HCT116 (cell line): ENCODE measurements at regions not wholly inside any gene's neighbourhood (a gene's known extent, or its start where the extent isn't known, plus 50 kb on each side); places are given as distances from the start of the nearest gene placed in this dataset.

Experiments
- ATAC-seq: fragments of 200-7000 bp; cut with Tn5 transposase; 2 replicates; pipeline ENCODE4 v1.9.1; 2020; ENCODE audit warnings: mild to moderate bottlenecking, moderate library complexity
- BruUV-seq: library from RNA; stranded (reverse); fragments of 400-500 nt; replicated peaks from 2 replicates; lab custom pipeline; 2021; lab: Mats Ljungman, UMichigan
- CTCF ChIA-PET: fragments of 300-600 bp; sonication (Branson Sonifier 250); formaldehyde crosslinking; loops from one replicate; lab custom pipeline; 2021; ENCODE audit warnings: antibody characterized with exemption; lab: Charles Lee
- POLR2A ChIA-PET: fragments of 300-600, 350-600 bp; sonication (Branson Sonifier 250); formaldehyde crosslinking; loops from one replicate; lab custom pipeline; 2021; ENCODE audit warnings: antibody characterized with exemption; lab: Charles Lee
- RAD21 ChIA-PET, 2 experiments: fragments of 300-600 bp; sonication (Branson Sonifier 250); formaldehyde crosslinking; loops; one replicate each; lab custom pipeline; 2023; ENCODE audit warnings: low total read pairs in 2 of 2; ENCODE audit not compliant: uncharacterized antibody in 2 of 2, unreplicated experiment in 2 of 2, low non-redundant PET in 1 of 2; lab: Charles Lee
- DNase-seq: peaks from one replicate; pipeline ENCODE4 v3.0.0-alpha.2; 2010; ENCODE audit warnings: low read depth, low spot score
- H2AFZ ChIP-seq: fragments of 200-600 bp; shearing (Covaris generic), sonication (generic); 2 replicates; pipeline ENCODE4 v1.6.1; 2017; ENCODE audit warnings: low read depth, mixed run types, mixed read lengths, antibody characterized with exemption, low read length; ENCODE audit not compliant: poor library complexity, severe bottlenecking
- H3K27ac ChIP-seq: 2 replicates; pipeline ENCODE4 v1.5.1; 2012; ENCODE audit warnings: low read depth, low read length
- H3K27me3 ChIP-seq: fragments of 200-600 bp; sonication (generic); 2 replicates; pipeline ENCODE4 v1.6.1; 2016; ENCODE audit warnings: mixed run types, low read length, mixed read lengths; ENCODE audit not compliant: insufficient read depth
- H3K36me3 ChIP-seq, 2 experiments: fragments of 200-500 bp in 1 of 2; fragments of 200-600 bp in 1 of 2; sonication (Bioruptor generic) in 1 of 2; sonication (generic) in 1 of 2; 2 replicates each; pipeline versions ENCODE4 v1.5.1 to v1.6.1; 2014 to 2016; ENCODE audit warnings: low read length in 2 of 2, inconsistent platforms in 1 of 2, mixed read lengths in 1 of 2, mixed run types in 1 of 2; ENCODE audit not compliant: insufficient read depth in 2 of 2, control insufficient read depth in 1 of 2
- H3K4me1 ChIP-seq, 2 experiments: fragments of 200-600 bp in 1 of 2; sonication (generic) in 1 of 2; 2 replicates each; pipeline versions ENCODE4 v1.5.1 to v1.6.1; 2012 to 2017; ENCODE audit warnings: low read length in 2 of 2, inconsistent platforms in 1 of 2, mild to moderate bottlenecking in 1 of 2, mixed read lengths in 1 of 2, mixed run types in 1 of 2, moderate library complexity in 1 of 2; ENCODE audit not compliant: insufficient read depth in 2 of 2, control insufficient read depth in 1 of 2
- H3K4me2 ChIP-seq: fragments of 200-600 bp; sonication (generic); 2 replicates; pipeline ENCODE4 v1.6.1; 2017; ENCODE audit warnings: mixed run types, low read length, mixed read lengths
- H3K4me3 ChIP-seq, 2 experiments: fragments of 200-600 bp in 1 of 2; sonication (generic) in 1 of 2; replicated peaks in 1 of 2; 2 replicates each; pipeline ENCODE4 v1.5.1; 2011 to 2016; ENCODE audit warnings: low read length in 2 of 2, control low read depth in 1 of 2, low read depth in 1 of 2, mild to moderate bottlenecking in 1 of 2, mixed read lengths in 1 of 2, mixed run types in 1 of 2
- H3K79me2 ChIP-seq: fragments of 200-600 bp; sonication (generic); 2 replicates; pipeline ENCODE4 v1.6.1; 2017; ENCODE audit warnings: mild to moderate bottlenecking, mixed run types, low read length, moderate library complexity, mixed read lengths; ENCODE audit not compliant: insufficient read depth
- H3K9ac ChIP-seq: fragments of 200-600 bp; sonication (generic); 2 replicates; pipeline ENCODE4 v1.6.1; 2016; ENCODE audit warnings: low read length, mixed read lengths
- H3K9me2 ChIP-seq: fragments of 200-600 bp; sonication (generic), shearing (Covaris generic); 2 replicates; pipeline ENCODE4 v1.6.1; 2017; ENCODE audit warnings: mixed run types, mild to moderate bottlenecking, moderate library complexity; ENCODE audit not compliant: insufficient read depth
- H3K9me3 ChIP-seq, 2 experiments: fragments of 200-500 bp in 1 of 2; fragments of 200-600 bp in 1 of 2; sonication (Bioruptor generic) in 1 of 2; sonication (generic) in 1 of 2; 2 replicates each; pipeline ENCODE4 v1.6.1; 2014 to 2017; ENCODE audit warnings: low read length in 2 of 2, mixed read lengths in 2 of 2, inconsistent platforms in 1 of 2, low read depth in 1 of 2, mild to moderate bottlenecking in 1 of 2, mixed run types in 1 of 2, moderate library complexity in 1 of 2; ENCODE audit not compliant: control insufficient read depth in 1 of 2, insufficient read depth in 1 of 2
- H4K20me1 ChIP-seq: fragments of 200-600 bp; sonication (generic), shearing (Covaris generic); 2 replicates; pipeline ENCODE4 v1.6.1; 2017; ENCODE audit warnings: mixed run types, mild to moderate bottlenecking, moderate library complexity; ENCODE audit not compliant: insufficient read depth
- EGR1 ChIP-seq: IDR thresholded peaks from 2 replicates; pipeline ENCODE4 v1.6.1; 2012; ENCODE audit warnings: low read depth
- EZH2phosphoT487 ChIP-seq: fragments of 200-600 bp; IDR thresholded peaks from 2 replicates; pipeline ENCODE4 v1.6.1; 2018; ENCODE audit warnings: antibody characterized with exemption, borderline replicate concordance
- FOSL1 ChIP-seq: IDR thresholded peaks from 2 replicates; pipeline ENCODE4 v1.6.1; 2012; ENCODE audit warnings: low read depth
- JUND ChIP-seq: IDR thresholded peaks from 2 replicates; pipeline ENCODE4 v1.6.1; 2012
- POLR2A ChIP-seq: IDR thresholded peaks from 2 replicates; pipeline ENCODE4 v1.7.0; 2011; ENCODE audit warnings: borderline replicate concordance; ENCODE audit not compliant: insufficient read depth, insufficient read length; ENCODE audit errors: extremely low read depth
- POLR2AphosphoS5 ChIP-seq: IDR thresholded peaks from 2 replicates; pipeline ENCODE4 v1.6.1; 2011; ENCODE audit warnings: mild to moderate bottlenecking, low read depth, low read length, moderate library complexity
- SIN3A ChIP-seq: IDR thresholded peaks from 2 replicates; pipeline ENCODE4 v1.6.1; 2012; ENCODE audit warnings: low read depth
- YY1 ChIP-seq: IDR thresholded peaks from 2 replicates; pipeline ENCODE4 v1.6.1; 2011; ENCODE audit warnings: low read length, low read depth, moderate library complexity, mild to moderate bottlenecking; ENCODE audit not compliant: insufficient replicate concordance; ENCODE audit errors: extremely low read depth
- ZFX ChIP-seq: fragments of 450-650 bp; IDR thresholded peaks from 2 replicates; pipeline ENCODE4 v1.6.1; 2017
- intact Hi-C: fragments of 100-400 bp; cut with micrococcal nuclease; formaldehyde crosslinking; loops from 2 replicates; pipeline ENCODE4 v1.10.0; 2022
- TF ChIP-seq, protein P1 (sequence below): IDR thresholded peaks from 2 replicates; pipeline ENCODE4 v1.6.1; 2012
- TF ChIP-seq, protein P2 (sequence below): IDR thresholded peaks from 2 replicates; pipeline ENCODE4 v1.6.1; 2012; ENCODE audit warnings: low read depth

DNA sequence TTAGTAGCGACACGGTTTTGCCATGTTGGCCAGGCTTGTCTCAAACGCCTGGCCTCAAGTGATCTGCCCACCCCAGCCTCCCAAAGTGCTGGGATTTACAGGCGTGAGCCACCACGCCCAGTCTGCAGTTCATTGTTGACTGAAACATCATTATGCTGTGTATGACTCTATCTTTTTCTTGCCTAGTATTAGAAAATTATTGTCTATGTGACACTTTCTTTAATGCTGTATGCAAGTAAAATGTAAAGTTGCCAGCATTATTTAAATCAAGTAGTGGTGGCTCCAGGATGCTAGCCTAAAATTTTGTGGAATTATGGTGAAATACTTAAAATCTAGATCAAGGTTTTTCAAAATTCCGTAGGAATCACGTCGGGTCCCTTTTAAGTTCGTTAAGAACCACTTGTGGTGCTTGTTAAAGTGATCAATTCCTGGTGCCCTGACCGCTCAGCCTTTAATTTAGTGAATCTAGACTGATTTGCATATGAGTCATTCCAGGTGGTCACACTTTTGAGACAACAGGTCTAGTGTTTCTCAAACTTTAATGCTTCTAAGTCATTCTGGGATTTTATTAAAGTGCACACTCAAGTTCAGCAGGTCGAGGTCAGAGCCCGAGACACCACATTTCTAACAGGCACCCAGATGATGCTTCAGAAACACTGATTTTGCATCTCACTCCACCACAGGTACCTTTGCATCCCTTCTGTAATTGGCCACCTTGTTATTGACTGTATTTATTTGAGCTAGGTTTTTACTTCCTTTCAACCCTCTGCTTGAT is 132.6 kb upstream of the MTHFD1L start:
- ATAC-seq = no peak
- RAD21 ChIA-PET = no interaction called here
- Histone ChIP-seq H3K4me3 (no peak overlapping the region), H2AFZ (no peak overlapping the region), H3K4me1 (peaks cover 0 to 6% of the 10 kb centered on the region in 2 experiments; a peak in 1 of 4 replicates), H3K9me3 (no peaks in the 10 kb centered on the region), H4K20me1 (no peaks in the 10 kb centered on the region), H3K79me2 (no peaks in the 10 kb centered on the region), H3K9ac (no peak overlapping the region), H3K4me2 (no peak overlapping the region), H3K9me2 (no peaks in the 10 kb centered on the region), H3K27ac (no peak overlapping the region), H3K27me3 (no peaks in the 10 kb centered on the region), H3K36me3 (no peaks in the 10 kb centered on the region)
- CTCF ChIA-PET = interaction anchor here (1.0 kb wide), 1 partner anchor 9 kb away, joined by 3 read pairs; no protein-coding TSS in a partner anchor
- DNase-seq = no peak
- TF ChIP-seq YY1 (no peak), ZFX (no peak), JUND (no peak), EGR1 (no peak), POLR2A (no peak), POLR2AphosphoS5 (no peak), EZH2phosphoT487 (no peak), FOSL1 (no peak), SIN3A (no peak)
- TF ChIP-seq, protein P1, sequence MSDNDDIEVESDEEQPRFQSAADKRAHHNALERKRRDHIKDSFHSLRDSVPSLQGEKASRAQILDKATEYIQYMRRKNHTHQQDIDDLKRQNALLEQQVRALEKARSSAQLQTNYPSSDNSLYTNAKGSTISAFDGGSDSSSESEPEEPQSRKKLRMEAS = no peak
- TF ChIP-seq, protein P2, sequence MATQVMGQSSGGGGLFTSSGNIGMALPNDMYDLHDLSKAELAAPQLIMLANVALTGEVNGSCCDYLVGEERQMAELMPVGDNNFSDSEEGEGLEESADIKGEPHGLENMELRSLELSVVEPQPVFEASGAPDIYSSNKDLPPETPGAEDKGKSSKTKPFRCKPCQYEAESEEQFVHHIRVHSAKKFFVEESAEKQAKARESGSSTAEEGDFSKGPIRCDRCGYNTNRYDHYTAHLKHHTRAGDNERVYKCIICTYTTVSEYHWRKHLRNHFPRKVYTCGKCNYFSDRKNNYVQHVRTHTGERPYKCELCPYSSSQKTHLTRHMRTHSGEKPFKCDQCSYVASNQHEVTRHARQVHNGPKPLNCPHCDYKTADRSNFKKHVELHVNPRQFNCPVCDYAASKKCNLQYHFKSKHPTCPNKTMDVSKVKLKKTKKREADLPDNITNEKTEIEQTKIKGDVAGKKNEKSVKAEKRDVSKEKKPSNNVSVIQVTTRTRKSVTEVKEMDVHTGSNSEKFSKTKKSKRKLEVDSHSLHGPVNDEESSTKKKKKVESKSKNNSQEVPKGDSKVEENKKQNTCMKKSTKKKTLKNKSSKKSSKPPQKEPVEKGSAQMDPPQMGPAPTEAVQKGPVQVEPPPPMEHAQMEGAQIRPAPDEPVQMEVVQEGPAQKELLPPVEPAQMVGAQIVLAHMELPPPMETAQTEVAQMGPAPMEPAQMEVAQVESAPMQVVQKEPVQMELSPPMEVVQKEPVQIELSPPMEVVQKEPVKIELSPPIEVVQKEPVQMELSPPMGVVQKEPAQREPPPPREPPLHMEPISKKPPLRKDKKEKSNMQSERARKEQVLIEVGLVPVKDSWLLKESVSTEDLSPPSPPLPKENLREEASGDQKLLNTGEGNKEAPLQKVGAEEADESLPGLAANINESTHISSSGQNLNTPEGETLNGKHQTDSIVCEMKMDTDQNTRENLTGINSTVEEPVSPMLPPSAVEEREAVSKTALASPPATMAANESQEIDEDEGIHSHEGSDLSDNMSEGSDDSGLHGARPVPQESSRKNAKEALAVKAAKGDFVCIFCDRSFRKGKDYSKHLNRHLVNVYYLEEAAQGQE = no peak
- no TSS peak for BruUV-seq
- intact Hi-C loops = no loop called here
- POLR2A ChIA-PET = no interaction called here
